NCI-H2196 treated with DMSO at 0.1 percent for 48 hours (cell line): ENCODE measurements at regions not wholly inside any gene's neighbourhood (a gene's known extent, or its start where the extent isn't known, plus 50 kb on each side); places are given as distances from the start of the nearest gene placed in this dataset.

Experiments
- DNase-seq: peaks from one replicate; lab custom pipeline; 2025; ENCODE audit not compliant: unreplicated experiment; lab: John Stamatoyannopoulos, UW

GRCh38 chr4:112093636-112094202, 51.5 kb upstream of the FAM241A start:
- no peak for DNase-seq

DNA sequence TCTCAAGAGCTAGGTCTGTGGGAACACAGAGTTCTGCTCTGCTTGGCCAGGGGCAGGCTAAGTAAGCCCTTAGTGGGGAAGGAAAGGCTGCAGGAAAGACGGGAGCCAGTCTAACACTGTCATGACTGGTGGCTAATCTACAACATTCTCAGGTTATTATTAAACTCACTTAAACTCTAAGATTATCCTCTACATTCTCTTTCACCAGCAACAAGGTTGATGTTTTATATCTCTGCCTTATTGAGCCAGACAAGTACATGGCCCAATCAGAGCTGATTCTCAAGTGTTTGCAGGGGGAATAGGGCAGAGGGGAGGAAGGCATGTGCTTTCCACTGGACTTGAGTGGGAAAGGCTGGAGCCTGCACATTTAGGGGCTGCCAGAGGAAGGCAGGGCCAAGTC, 50.9 kb upstream of the FAM241A start:
- no peak for DNase-seq
